ENCODE measurements at regions not wholly inside any gene's neighbourhood (a gene's known extent, or its start where the extent isn't known, plus 50 kb on each side); places are given as distances from the start of the nearest gene placed in this dataset.

DNA sequence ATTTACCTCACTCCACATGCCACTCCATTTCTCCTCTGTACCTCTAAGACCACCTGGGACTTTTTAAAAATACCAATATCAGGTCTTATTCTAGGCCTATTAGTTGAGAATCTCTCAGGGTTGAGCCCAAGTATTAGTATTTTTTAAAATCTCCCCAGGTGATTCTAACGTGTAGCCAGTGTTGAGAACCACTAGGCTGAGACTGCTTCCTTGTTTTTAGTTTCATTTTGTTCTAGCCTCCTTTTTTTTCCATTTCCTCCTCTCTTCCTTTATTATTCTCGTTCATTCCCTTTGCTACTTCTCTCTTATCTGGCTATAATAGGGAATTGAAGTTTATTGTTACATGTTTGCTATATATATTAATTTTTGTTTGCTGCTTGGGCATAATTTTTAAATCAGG lies 217.8 kb upstream of the CD96 start:
- no peaks in the 10 kb centered on the region for H3K9me3 Mint-ChIP-seq (ENCODE audit: low read depth)
- H3K4me1 Mint-ChIP-seq (ENCODE audit: low read depth), result peaks cover 35% of the 10 kb centered on the region
- no peaks in the 10 kb centered on the region for H3K27me3 Mint-ChIP-seq
- H3K4me3 Mint-ChIP-seq, result peak overlapping the region; percentile 67
- peaks cover 2% of the 10 kb centered on the region for H3K36me3 Mint-ChIP-seq
- peak overlapping the region; percentile 76 for H3K27ac Mint-ChIP-seq

DNA sequence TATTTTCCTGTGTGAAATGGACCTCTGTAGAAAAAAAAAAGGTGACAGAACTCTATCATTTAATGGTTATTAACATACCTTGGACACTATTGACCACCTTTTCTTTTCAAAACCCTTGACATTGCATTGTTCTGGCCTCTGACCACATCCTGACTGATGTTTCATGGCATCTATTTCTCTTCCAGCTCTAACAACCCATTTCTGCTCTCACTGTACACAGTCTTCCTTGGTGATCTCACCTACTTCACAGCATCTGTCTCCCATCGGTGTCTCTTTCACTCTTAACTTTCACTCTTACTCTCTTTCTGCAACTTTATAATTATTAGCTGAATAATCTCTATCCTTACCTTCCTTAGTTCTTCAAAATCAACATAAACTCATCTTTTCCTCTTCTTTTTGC lies 217.4 kb upstream of the CD96 start:
- peaks cover 2% of the 10 kb centered on the region for H3K36me3 Mint-ChIP-seq
- peak overlapping the region; percentile 76 for H3K27ac Mint-ChIP-seq
- H3K4me1 Mint-ChIP-seq (ENCODE audit: low read depth), result peaks cover 35% of the 10 kb centered on the region
- H3K9me3 Mint-ChIP-seq (ENCODE audit: low read depth), result no peaks in the 10 kb centered on the region
- H3K4me3 Mint-ChIP-seq, result peak overlapping the region; percentile 67
- H3K27me3 Mint-ChIP-seq, result no peaks in the 10 kb centered on the region

DNA sequence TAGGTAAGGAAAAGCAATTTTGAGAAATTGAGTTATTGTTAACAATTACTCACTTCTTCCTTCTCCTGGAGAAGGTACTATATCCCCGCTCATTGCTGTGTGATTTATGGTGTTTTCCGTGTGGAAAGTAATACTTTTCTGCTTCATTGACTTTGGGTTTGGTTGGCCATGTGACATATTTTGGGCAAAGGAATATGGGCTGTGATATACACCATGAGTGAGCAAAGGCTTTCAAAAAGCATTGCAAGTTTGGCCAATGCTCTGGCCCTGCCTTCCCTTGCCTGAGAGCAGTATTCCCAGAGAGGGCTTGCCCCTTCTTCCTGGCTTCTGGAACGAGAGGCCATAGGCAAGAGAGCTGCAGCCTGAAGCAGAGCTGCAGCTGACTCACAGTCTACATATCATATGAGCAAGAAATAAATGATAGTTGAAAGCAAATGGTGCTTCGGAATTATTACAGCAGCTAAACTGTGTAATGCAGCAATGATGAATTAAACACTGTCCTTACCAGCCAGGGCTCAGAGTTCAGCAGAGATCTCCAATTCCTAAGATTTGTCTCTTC lies 216.8 kb upstream of the CD96 start:
- H3K9me3 Mint-ChIP-seq (ENCODE audit: low read depth), result no peaks in the 10 kb centered on the region
- H3K36me3 Mint-ChIP-seq, result peaks cover 2% of the 10 kb centered on the region
- H3K4me3 Mint-ChIP-seq, result peak overlapping the region; percentile 67
- H3K27me3 Mint-ChIP-seq, result no peaks in the 10 kb centered on the region
- peaks cover 35% of the 10 kb centered on the region for H3K4me1 Mint-ChIP-seq (ENCODE audit: low read depth)
- peak overlapping the region; percentile 76 for H3K27ac Mint-ChIP-seq

DNA sequence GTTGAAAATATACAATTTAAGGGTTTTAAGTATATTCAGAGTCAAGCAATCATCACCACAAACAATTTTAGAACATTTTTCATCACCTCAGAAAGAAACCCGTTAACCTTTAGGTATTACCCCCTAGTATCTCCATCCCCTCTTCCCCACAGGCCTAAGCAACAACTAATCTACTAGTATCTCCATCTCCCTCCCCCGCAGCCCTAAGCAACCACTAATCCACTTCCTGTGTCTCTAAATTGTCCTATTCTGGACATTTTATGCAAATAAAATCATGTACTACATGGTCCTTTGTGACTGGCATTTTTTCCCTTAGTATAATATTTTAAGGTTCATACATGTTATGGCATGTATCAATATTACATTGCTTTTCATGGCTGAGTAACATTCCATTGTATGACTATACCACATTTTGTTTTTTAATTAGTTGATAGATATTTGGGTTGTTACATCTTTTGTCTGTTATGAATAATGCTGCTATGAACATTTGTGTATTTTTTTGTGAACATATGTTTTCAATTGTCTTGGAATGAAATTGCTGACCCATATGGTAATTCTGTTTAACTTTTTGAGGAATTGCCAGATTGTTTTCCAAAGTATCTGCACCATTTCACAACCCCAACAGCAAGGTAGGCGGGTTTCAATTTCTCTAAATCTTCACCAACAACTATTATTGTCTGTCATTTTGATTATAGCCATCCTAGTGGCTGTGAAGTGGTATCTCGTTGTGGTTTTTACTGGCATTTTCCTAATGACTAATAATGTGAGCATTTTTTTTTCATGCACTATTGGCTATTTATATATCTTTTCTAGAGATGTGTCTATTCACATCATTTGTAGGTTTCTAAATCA lies 215.6 kb upstream of the CD96 start:
- H3K27me3 Mint-ChIP-seq, result no peaks in the 10 kb centered on the region
- H3K9me3 Mint-ChIP-seq (ENCODE audit: low read depth), result no peaks in the 10 kb centered on the region
- H3K36me3 Mint-ChIP-seq, result peaks cover 2% of the 10 kb centered on the region
- peaks cover 35% of the 10 kb centered on the region for H3K4me1 Mint-ChIP-seq (ENCODE audit: low read depth)
- no peak overlapping the region for H3K4me3 Mint-ChIP-seq
- peak overlapping the region; percentile 4 for H3K27ac Mint-ChIP-seq

DNA sequence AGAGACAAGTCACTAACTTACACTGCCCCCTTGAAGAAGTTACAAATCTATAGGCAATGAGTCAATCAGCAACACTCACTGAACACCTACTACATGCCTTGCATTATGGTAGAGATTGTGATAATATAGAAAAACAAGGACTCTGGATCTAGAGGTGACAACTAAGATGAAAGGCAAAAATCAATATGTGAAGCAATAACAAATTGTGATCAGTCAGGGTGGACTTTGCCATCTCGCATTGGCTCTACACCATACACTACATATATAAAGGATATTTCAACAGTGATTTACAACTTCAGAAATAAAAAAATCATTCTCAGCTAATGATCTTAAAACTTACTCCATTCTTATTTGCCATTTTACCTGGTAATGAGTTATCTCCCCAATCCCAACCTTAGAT lies 210.7 kb upstream of the CD96 start:
- Mint-ChIP-seq H3K4me3 (no peak overlapping the region), H3K27ac (no peak overlapping the region), H3K9me3 (ENCODE audit: low read depth) (no peaks in the 10 kb centered on the region), H3K36me3 (no peaks in the 10 kb centered on the region), H3K27me3 (no peaks in the 10 kb centered on the region), H3K4me1 (ENCODE audit: low read depth) (peaks cover 8% of the 10 kb centered on the region)

DNA sequence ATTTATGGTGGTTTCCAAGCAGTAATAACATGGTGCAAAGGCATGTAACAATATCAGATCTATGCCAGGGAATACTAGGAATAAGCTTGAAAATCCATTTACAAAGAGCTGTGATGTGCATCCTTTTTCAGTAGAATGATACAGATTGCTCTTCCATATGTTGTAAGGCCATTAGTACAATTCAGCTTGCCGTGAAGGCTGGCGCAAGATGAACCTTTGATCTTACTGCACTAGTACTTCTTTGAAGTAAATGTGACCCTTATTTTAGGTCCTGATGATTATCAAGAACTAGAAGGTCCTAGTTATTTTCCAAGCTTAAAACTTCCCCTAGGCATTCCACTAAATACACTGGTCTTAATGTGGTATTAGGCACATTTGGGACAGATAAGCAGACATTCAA lies 210.1 kb upstream of the CD96 start:
- Mint-ChIP-seq H3K9me3 (ENCODE audit: low read depth) (no peaks in the 10 kb centered on the region), H3K4me3 (no peak overlapping the region), H3K27me3 (no peaks in the 10 kb centered on the region), H3K27ac (no peak overlapping the region), H3K4me1 (ENCODE audit: low read depth) (peaks cover 10% of the 10 kb centered on the region), H3K36me3 (no peaks in the 10 kb centered on the region)

DNA sequence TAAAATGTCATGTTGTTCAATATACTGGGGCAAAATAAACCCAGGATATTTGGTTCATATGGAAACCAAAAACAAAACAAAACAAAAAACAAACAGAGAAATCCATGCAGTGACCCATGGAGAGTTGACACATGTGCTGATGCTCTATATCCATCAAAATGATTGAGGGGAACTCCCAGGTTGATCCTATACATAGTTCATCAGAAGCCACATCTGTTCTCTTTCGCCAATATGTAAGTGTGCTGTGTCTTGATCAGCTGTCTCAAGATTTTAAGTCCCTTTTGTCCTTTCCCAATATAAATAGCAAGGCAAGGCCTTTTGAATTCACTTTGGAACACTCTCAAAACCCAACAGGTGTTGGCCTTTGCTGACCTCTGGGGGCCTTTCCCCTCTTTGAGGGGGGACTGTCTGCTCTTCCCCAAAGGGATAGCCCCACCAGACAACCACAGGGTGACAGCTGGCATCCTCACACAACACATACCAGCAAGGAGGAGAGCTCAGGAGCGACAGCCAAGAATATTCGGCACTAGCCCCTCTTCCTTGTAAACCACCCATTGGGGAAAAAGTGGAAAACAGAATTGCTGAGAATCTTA lies 209.4 kb upstream of the CD96 start:
- no peaks in the 10 kb centered on the region for H3K27me3 Mint-ChIP-seq
- no peaks in the 10 kb centered on the region for H3K36me3 Mint-ChIP-seq
- H3K9me3 Mint-ChIP-seq (ENCODE audit: low read depth), result no peaks in the 10 kb centered on the region
- no peak overlapping the region for H3K27ac Mint-ChIP-seq
- peaks cover 13% of the 10 kb centered on the region for H3K4me1 Mint-ChIP-seq (ENCODE audit: low read depth)
- no peak overlapping the region for H3K4me3 Mint-ChIP-seq

DNA sequence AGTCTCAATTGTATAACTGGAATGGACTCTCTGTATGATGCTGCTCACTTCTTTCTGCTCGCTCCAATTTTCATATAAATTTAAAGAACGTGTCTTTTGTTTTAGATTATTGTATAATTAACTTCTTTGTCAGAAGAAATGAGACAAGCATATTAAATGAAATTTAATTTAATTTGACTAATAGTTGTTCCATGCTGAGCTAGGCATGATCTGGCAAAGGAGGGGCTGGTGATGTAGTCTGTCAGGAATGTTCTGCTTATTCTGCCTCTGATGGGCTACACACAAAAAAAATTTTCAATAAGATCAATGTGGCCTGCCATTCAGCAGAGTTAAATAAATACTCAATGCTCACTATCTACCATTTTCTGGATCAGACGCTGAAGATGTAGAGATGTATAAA lies 208.4 kb upstream of the CD96 start:
- no peaks in the 10 kb centered on the region for H3K27me3 Mint-ChIP-seq
- H3K4me1 Mint-ChIP-seq (ENCODE audit: low read depth), result peaks cover 15% of the 10 kb centered on the region
- no peak overlapping the region for H3K4me3 Mint-ChIP-seq
- no peaks in the 10 kb centered on the region for H3K9me3 Mint-ChIP-seq (ENCODE audit: low read depth)
- no peaks in the 10 kb centered on the region for H3K36me3 Mint-ChIP-seq
- no peak overlapping the region for H3K27ac Mint-ChIP-seq

DNA sequence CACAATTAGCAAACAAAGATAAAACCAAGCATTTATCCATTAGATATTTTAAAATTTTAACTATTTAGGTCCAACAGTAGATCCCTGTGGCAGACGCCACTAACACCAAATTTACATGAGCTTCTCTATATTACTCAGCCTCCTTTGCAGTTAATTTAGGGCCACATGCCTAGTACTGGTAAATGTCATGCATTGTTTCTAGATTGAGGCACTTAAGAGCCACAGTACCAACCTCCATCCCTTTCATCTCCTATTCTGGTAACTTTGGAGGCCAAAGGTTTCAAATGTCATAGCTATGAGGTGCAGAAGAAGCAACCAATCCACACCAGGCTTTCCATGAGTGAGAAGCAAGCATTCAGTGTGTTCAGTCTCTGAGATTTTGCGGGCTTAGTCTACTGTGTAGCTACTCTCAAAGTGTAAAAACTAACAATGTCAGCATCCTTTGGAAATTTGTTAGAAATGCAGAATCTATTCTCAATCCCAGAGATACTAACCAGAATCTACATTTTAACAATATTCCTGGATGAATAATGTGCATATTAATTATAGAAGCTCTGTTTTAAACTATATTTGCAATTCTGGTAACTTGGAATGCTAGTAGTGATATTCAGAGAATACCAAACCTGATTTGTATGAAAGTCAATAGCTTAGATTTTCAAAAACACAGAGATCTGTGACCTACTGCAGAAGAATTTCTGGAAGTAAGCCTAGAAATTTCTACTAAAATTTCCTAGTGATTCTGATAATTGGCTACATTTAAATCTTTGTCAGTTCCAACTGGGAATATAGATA lies 206.3 kb upstream of the CD96 start:
- H3K27ac Mint-ChIP-seq, result no peak overlapping the region
- H3K36me3 Mint-ChIP-seq, result peaks cover 5% of the 10 kb centered on the region
- H3K9me3 Mint-ChIP-seq (ENCODE audit: low read depth), result peaks cover 4% of the 10 kb centered on the region
- no peak overlapping the region for H3K4me3 Mint-ChIP-seq
- no peaks in the 10 kb centered on the region for H3K27me3 Mint-ChIP-seq
- H3K4me1 Mint-ChIP-seq (ENCODE audit: low read depth), result peaks cover 15% of the 10 kb centered on the region

DNA sequence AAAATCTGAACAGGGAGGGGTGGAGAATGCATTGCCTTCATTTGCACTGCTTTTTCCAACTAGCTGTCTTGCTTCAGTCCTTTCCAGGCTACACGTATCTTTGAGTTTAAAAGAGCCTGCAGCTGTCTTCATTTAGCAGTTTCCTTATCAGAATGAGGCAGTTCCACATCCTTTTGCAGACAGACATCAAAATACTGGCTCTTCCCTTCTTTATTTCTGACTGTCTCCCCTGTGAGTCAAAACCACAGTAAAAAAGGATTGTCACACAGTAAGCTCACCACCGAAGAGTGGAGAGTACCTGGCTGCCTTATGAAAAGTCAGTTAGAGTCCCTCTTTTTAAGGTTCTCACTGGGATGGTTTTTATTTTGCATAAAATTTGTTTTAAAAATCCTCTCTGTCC lies 205.5 kb upstream of the CD96 start:
- Mint-ChIP-seq H3K4me1 (ENCODE audit: low read depth) (peaks cover 15% of the 10 kb centered on the region), H3K9me3 (ENCODE audit: low read depth) (peaks cover 4% of the 10 kb centered on the region), H3K36me3 (peaks cover 5% of the 10 kb centered on the region), H3K27me3 (no peaks in the 10 kb centered on the region), H3K4me3 (no peak overlapping the region), H3K27ac (no peak overlapping the region)

DNA sequence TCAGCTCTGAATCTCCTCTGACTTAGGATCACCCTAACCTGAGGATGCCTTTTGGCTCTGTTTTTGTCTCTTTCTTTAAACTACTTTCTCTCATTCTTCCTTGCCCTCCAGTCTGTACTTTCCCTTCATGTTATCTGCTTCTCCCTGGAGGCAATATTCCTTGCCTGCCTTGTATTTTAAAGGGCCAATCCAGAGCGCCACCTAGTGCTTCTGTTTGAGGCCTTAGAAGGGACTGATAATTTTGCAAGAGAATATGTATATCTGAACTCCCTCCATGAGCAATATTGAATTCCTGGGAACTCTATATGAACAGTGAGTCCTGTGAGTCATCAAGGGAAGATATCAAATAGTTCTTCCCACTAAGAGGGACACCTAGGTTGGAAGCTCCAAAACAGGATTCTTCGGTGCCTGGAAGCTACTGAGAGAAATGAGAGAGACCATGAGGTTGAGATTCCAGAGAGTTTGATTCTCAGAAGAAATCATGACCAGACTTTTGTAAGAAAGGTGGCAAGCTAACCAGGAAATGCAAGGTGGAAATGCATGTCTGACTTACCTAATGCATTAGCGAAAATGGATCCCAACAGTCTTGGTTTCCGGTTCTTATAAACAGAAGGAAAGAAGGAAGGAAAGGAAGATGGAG lies 203.8 kb upstream of the CD96 start:
- Mint-ChIP-seq H3K27ac (no peak overlapping the region), H3K27me3 (no peaks in the 10 kb centered on the region), H3K9me3 (ENCODE audit: low read depth) (peaks cover 4% of the 10 kb centered on the region), H3K36me3 (peaks cover 8% of the 10 kb centered on the region), H3K4me3 (no peak overlapping the region), H3K4me1 (ENCODE audit: low read depth) (peaks cover 15% of the 10 kb centered on the region)

DNA sequence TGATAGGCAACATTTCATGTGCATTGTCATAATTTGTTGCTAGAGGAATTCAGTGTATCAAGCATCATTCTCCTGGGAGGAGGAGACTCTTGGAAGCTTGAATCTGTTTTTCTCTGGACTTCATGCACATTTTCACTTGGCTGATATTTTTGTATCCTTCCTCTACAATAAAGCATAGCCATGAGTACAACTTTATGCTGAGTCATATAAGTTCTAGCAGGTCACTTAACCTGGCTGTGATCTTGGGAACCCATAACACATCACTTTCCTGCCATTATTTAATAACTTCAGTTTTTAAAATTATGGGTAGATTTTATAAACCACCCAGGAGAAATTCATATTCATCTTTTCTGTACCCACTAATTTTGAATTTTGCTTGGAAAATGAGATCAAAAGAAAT lies 203.0 kb upstream of the CD96 start:
- H3K4me3 Mint-ChIP-seq, result no peak overlapping the region
- no peaks in the 10 kb centered on the region for H3K27me3 Mint-ChIP-seq
- peaks cover 8% of the 10 kb centered on the region for H3K36me3 Mint-ChIP-seq
- H3K27ac Mint-ChIP-seq, result no peak overlapping the region
- H3K9me3 Mint-ChIP-seq (ENCODE audit: low read depth), result peaks cover 4% of the 10 kb centered on the region
- peaks cover 15% of the 10 kb centered on the region for H3K4me1 Mint-ChIP-seq (ENCODE audit: low read depth)

DNA sequence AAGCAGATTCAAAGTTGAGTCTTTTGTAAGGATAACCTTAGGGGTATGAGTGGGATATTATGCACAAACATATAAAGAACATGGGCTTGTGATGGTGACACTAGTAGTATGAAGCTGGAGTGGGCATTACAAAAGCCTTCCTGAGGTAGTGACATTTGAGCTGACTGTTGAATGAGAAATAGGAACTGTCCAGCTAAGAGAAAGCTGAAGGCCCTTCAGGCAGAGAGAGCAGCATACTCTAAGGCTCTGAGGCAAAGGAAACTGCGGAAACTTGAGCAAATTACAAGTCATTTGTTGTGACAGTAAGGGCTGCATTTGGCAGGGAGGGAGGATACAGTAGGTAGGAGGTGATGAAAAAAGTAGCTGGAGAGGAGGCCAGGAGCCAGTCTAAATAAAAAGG lies 190.7 kb upstream of the CD96 start:
- no peak overlapping the region for H3K27ac Mint-ChIP-seq
- peaks cover 14% of the 10 kb centered on the region for H3K9me3 Mint-ChIP-seq (ENCODE audit: low read depth)
- H3K27me3 Mint-ChIP-seq, result peaks cover 1% of the 10 kb centered on the region
- no peaks in the 10 kb centered on the region for H3K4me1 Mint-ChIP-seq (ENCODE audit: low read depth)
- H3K36me3 Mint-ChIP-seq, result peaks cover 10% of the 10 kb centered on the region
- no peak overlapping the region for H3K4me3 Mint-ChIP-seq

DNA sequence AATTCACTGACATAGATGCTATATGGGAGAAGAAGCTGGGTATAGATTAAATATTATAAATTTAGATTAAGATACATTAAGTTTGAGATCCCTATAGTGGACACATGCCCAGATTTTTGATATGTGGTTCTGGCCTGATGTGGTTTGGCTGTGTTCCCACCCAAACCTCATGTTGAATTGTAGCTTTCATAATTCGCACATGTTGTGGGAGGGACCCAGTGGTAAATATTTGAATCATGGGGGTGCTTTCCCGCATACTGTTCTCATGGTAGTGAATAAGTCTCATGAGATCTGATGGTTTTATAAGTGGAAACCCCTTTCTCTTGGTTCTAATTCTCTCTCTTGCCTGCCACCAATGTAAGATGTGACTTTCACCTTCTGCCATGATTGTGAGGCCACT lies 189.4 kb upstream of the CD96 start:
- Mint-ChIP-seq H3K27me3 (no peaks in the 10 kb centered on the region), H3K4me3 (no peak overlapping the region), H3K27ac (no peak overlapping the region), H3K9me3 (ENCODE audit: low read depth) (peaks cover 9% of the 10 kb centered on the region), H3K4me1 (ENCODE audit: low read depth) (no peaks in the 10 kb centered on the region), H3K36me3 (peaks cover 9% of the 10 kb centered on the region)

Data from activated naive CD8-positive, alpha-beta T cell (primary cell).